OCI-LY3 (cell line): ENCODE measurements at regions not wholly inside any gene's neighbourhood (a gene's known extent, or its start where the extent isn't known, plus 50 kb on each side); places are given as distances from the start of the nearest gene placed in this dataset.

ENCODE experiments used
- H2AFZ ChIP-seq: fragments of 200-600, 300-600 bp; shearing (Covaris generic); 2 replicates; pipeline ENCODE4 v1.6.0; 2014; ENCODE audit warnings: antibody characterized with exemption, low read depth, low read length
- H3K27ac ChIP-seq: fragments of 200-600, 300-600 bp; sonication (generic); 2 replicates; pipeline ENCODE4 v1.5.1; 2014; ENCODE audit warnings: mild to moderate bottlenecking, low read length, moderate library complexity, mixed read lengths
- H3K27me3 ChIP-seq: fragments of 200-600, 300-600 bp; sonication (generic); 2 replicates; pipeline ENCODE4 v1.6.1; 2014; ENCODE audit warnings: low read depth, low read length, mixed read lengths
- H3K36me3 ChIP-seq: fragments of 200-600, 300-600 bp; sonication (generic); replicated peaks from 2 replicates; pipeline ENCODE3; 2014; ENCODE audit warnings: low read depth, low read length, mixed read lengths
- H3K4me1 ChIP-seq: fragments of 300-600, 200-600 bp; sonication (generic); 2 replicates; pipeline ENCODE4 v1.6.1; 2014; ENCODE audit warnings: low read length, mixed read lengths
- H3K4me2 ChIP-seq: fragments of 200-600, 300-600 bp; sonication (generic); 2 replicates; pipeline ENCODE4 v1.6.1; 2014; ENCODE audit warnings: low read length, mixed read lengths
- H3K4me3 ChIP-seq: fragments of 300-600, 200-600 bp; sonication (generic); 2 replicates; pipeline ENCODE4 v1.5.1; 2014; ENCODE audit warnings: antibody characterized with exemption, mild to moderate bottlenecking, low read length, moderate library complexity
- H3K79me2 ChIP-seq: fragments of 300-600, 200-600 bp; shearing (Covaris generic); 2 replicates; pipeline ENCODE4 v1.6.1; 2014; ENCODE audit warnings: mild to moderate bottlenecking, low read length, mixed read lengths
- H3K9ac ChIP-seq: fragments of 300-600, 200-600 bp; shearing (Covaris generic); 2 replicates; pipeline ENCODE4 v1.6.0; 2014; ENCODE audit warnings: mild to moderate bottlenecking, low read length, moderate library complexity
- H3K9me3 ChIP-seq: fragments of 200-600, 300-600 bp; shearing (Covaris generic); 2 replicates; pipeline ENCODE4 v1.6.1; 2014; ENCODE audit warnings: low read length, mixed read lengths; ENCODE audit not compliant: insufficient read depth
- H4K20me1 ChIP-seq: fragments of 200-600, 300-600 bp; sonication (generic); 2 replicates; pipeline ENCODE4 v1.6.1; 2016; ENCODE audit warnings: low read length, mixed read lengths; ENCODE audit not compliant: insufficient read depth
- EZH2phosphoT487 ChIP-seq: fragments of 200-600 bp; shearing (Covaris generic); IDR thresholded peaks from 2 replicates; pipeline ENCODE4 v1.6.1; 2018; ENCODE audit warnings: antibody characterized with exemption, mixed run types, low read depth
- TF ChIP-seq, protein P1 (sequence below): fragments of 200-600, 300-600 bp; sonication (generic); IDR thresholded peaks from 2 replicates; pipeline ENCODE4 v1.5.1; 2014; ENCODE audit warnings: antibody characterized with exemption, low read length, low read depth

DNA sequence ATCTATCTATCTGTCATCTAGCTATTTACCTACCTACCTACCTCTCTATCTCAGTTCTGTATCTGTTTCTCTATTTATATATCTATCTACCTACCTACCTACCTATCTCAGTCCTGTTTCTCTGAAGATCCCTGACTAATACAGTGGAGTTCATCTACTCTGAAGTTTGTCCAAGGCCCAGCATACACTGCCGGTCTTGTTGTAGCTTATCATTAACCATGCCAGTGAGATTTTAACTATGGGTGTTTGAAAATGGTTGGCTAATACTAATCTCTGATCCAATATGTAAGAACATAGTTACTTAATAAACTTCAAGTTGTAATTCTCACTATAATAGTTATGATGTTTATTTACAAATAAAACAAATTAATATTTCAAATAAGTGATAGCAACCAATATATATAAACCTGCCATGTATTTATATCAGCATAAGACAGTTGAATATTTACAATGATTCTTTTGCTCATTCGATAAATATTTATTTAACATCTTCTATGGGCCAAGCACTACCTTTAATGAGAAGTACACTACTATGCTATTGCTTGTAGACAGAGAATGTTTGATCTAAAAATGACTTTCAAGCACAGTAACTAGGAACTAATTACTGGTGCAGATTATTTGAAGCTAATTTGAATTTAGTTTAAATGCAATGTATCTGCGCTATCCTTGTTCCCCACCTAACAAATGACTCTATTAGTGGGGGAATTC lies 242.1 kb downstream of the KLF5 start:
- no peaks in the 10 kb centered on the region for H3K36me3 ChIP-seq
- H3K9me3 ChIP-seq = no peaks in the 10 kb centered on the region
- no peak overlapping the region for H3K9ac ChIP-seq
- no peak overlapping the region for H2AFZ ChIP-seq
- TF ChIP-seq EZH2phosphoT487 = no peak
- TF ChIP-seq, protein P1, sequence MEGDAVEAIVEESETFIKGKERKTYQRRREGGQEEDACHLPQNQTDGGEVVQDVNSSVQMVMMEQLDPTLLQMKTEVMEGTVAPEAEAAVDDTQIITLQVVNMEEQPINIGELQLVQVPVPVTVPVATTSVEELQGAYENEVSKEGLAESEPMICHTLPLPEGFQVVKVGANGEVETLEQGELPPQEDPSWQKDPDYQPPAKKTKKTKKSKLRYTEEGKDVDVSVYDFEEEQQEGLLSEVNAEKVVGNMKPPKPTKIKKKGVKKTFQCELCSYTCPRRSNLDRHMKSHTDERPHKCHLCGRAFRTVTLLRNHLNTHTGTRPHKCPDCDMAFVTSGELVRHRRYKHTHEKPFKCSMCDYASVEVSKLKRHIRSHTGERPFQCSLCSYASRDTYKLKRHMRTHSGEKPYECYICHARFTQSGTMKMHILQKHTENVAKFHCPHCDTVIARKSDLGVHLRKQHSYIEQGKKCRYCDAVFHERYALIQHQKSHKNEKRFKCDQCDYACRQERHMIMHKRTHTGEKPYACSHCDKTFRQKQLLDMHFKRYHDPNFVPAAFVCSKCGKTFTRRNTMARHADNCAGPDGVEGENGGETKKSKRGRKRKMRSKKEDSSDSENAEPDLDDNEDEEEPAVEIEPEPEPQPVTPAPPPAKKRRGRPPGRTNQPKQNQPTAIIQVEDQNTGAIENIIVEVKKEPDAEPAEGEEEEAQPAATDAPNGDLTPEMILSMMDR = no peak
- no peaks in the 10 kb centered on the region for H3K79me2 ChIP-seq
- H3K4me2 ChIP-seq = no peak overlapping the region
- no peak overlapping the region for H3K4me3 ChIP-seq
- H3K27ac ChIP-seq = no peak overlapping the region
- H4K20me1 ChIP-seq = no peaks in the 10 kb centered on the region
- H3K4me1 ChIP-seq = peaks cover 5% of the 10 kb centered on the region; the same call in 1 of the 2 replicates
- no peaks in the 10 kb centered on the region for H3K27me3 ChIP-seq

DNA sequence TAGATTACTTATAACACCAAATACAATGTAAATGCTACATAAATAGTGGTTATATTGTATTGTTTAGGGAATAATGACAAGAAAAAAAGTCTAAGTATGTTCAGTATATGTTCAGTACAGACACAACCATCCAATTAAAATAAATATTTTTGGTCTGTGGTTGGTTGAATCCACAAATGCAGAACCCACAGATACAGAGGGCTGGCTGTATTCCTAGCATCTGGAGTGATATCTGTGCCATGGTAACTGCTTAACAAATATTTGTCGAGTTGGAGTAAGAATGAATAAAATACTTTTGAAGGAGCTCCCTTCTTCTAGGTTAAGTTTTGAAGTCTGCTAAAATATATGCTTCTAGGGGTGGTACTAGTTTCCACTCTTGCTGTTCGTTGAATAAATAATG lies 241.0 kb downstream of the KLF5 start:
- Histone ChIP-seq H3K27me3 (no peaks in the 10 kb centered on the region), H4K20me1 (no peaks in the 10 kb centered on the region), H2AFZ (no peak overlapping the region), H3K4me3 (no peak overlapping the region), H3K4me2 (no peak overlapping the region), H3K36me3 (no peaks in the 10 kb centered on the region), H3K4me1 (peaks cover 5% of the 10 kb centered on the region; the same call in 1 of the 2 replicates), H3K79me2 (no peaks in the 10 kb centered on the region), H3K9me3 (no peaks in the 10 kb centered on the region), H3K27ac (no peak overlapping the region), H3K9ac (no peak overlapping the region)
- TF ChIP-seq, protein P1 = no peak
- TF ChIP-seq EZH2phosphoT487 = no peak

DNA sequence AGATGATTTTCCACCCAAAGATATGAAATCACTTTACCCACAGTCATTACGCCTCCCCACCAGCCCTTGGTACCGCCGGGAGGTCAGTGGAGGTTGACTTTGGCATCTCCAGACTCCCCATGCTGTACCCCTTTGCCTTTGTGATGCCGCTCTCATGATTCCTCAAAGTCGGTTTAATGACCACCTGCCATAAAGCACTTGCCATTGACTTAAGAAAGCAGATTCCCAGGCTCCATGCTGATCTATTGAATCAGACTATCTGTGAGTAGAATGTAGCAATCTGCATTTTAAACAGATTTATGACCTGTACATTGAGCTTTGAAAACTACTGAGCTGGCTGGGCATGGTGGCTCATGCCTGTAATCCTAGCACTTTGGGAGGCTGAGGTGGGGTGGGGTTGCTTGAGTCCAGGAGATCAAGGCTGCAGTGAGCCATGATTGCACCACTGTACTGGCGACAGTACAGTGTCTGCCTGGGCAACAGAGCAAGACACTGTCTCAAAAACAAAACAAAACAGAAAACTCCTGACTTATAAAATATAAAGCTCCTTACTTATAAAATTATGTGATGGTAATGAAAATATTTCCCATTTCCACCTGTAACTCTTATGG lies 235.2 kb downstream of the KLF5 start:
- Histone ChIP-seq H3K4me1 (no peaks in the 10 kb centered on the region), H3K27ac (no peak overlapping the region), H3K27me3 (no peaks in the 10 kb centered on the region), H3K4me2 (no peak overlapping the region), H3K4me3 (no peak overlapping the region), H3K9me3 (no peaks in the 10 kb centered on the region), H2AFZ (no peak overlapping the region), H3K9ac (no peak overlapping the region), H4K20me1 (no peaks in the 10 kb centered on the region), H3K36me3 (no peaks in the 10 kb centered on the region), H3K79me2 (no peaks in the 10 kb centered on the region)
- TF ChIP-seq EZH2phosphoT487 = no peak
- TF ChIP-seq, protein P1 = no peak

DNA sequence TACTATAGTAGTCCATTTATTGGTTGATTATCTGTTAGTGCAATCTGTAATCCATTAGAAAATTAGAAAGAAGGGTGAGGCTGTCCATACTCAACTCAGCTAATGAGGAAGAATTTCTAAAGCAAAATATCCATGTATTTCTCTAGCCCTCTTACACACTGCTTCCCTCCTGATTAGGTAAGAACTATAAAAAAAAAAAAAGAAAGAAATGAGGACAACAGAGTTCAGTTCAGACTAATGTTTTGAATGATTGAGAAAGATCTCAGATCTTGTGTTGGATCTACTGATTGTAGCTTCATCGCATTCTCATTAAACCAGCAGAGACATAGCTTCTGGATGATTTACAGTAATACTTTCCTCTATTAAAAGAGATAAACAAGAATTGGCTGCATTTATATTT lies 233.3 kb downstream of the KLF5 start:
- no peaks in the 10 kb centered on the region for H3K27me3 ChIP-seq
- no peaks in the 10 kb centered on the region for H4K20me1 ChIP-seq
- no peaks in the 10 kb centered on the region for H3K4me1 ChIP-seq
- no peak overlapping the region for H3K9ac ChIP-seq
- H3K9me3 ChIP-seq = no peaks in the 10 kb centered on the region
- no peak overlapping the region for H2AFZ ChIP-seq
- H3K4me2 ChIP-seq = no peak overlapping the region
- no peak for TF ChIP-seq EZH2phosphoT487
- TF ChIP-seq, protein P1 = no peak
- H3K79me2 ChIP-seq = no peaks in the 10 kb centered on the region
- no peaks in the 10 kb centered on the region for H3K36me3 ChIP-seq
- H3K27ac ChIP-seq = no peak overlapping the region
- no peak overlapping the region for H3K4me3 ChIP-seq
